ENCODE measurements at regions not wholly inside any gene's neighbourhood (a gene's known extent, or its start where the extent isn't known, plus 50 kb on each side); places are given as distances from the start of the nearest gene placed in this dataset.

DNA sequence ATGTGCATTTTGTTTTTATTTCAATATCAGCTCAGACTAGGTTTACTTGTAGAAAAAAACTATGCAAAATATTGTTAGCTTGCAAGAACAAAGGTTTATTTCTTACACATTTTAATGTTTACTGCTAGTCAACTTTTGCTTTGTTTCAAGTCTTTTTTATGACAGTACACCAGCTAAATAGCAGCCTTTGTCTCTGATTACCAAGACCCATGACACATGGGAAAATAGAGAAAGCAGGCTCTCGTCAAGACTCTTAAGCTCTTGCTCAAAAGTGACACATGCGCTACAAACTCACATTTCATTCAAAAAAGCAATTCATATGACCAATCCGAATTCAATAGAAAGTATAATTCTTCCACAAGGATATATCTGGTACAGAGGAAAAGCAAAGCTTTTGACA, 642.3 kb upstream of the SLITRK1 start:
- DNase-seq, result no peak

DNA sequence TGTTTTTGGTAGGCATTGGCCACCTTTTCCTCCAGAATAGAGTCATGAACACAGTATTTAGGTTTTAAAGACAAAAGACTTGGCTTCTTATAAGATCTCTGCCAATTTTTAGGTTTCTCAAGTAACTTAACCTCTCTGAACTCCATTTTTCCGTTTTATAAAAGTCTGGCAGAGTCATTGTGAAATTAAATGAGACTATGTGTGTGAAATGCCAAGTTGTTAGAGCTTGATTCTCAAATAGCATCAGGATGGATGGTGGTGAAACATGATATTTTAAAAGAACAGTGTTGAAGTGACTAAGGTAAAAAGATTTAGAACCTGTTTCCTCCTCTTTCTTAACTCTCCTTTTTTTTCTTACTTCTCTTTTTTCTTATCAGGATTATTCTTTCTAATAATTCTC, 617.7 kb upstream of the SLITRK1 start:
- DNase-seq, result no peak

DNA sequence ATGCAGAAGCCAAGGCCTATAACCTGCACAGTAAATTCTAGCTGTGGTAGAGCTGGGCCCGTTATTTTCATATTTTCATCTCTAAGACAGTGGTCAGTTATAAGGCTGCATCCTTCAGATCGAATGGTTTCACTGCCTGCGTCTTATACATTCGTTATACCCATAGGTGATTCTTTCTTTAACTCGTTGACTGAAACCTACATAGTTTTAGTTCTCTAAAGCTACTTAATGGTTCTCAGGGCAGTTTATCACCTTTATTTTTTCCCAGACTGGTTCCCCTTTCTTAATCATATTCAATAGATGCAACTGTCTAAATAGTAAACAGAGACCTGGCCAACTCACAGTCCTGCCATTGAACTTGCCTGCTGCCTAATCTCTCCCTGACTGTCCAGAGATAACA, 615.3 kb upstream of the SLITRK1 start:
- no peak for DNase-seq

DNA sequence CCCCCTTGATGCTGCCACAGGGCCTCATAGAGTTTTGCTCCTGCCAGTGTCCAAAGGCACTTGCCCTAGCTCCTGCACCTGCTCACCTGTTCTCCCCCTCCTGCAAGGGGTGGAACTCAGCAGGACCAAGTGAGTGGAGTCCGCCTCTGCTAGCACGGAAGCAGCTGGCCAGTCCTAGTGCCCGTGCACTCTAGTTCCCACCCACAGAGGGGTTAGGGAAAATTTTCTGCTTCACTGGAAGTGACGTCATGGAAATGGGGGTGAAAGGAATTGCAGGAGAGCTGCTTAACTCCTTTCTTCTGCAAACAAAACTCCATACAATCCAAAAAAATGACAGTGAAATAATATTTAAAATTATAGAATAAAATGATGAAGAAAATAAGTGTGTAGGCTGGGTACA, 609.7 kb upstream of the SLITRK1 start:
- DNase-seq, result no peak

GRCh38 chr13:84487752-84488151, 605.5 kb upstream of the SLITRK1 start:
- no peak for DNase-seq

DNA sequence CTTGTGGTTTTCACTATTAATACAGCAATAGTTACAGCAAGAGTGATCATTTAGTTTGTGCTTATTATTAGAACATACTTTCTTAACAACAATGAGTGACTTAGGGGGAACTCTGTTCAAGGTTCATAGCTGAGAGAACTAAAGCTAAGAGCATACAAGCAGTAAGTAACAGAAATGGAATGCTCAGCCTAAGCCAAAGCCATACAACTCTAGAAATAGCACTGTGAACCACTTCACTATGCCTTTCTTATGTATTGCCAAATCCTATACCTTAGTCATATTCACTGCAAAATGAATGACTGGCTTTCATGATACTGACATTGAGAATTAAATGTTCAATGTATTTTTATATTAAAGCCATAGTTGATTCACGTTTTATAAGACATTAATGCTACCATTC, 599.7 kb upstream of the SLITRK1 start:
- DNase-seq, result no peak

GRCh38 chr13:84479656-84480055, 597.4 kb upstream of the SLITRK1 start:
- DNase-seq, result no peak

DNA sequence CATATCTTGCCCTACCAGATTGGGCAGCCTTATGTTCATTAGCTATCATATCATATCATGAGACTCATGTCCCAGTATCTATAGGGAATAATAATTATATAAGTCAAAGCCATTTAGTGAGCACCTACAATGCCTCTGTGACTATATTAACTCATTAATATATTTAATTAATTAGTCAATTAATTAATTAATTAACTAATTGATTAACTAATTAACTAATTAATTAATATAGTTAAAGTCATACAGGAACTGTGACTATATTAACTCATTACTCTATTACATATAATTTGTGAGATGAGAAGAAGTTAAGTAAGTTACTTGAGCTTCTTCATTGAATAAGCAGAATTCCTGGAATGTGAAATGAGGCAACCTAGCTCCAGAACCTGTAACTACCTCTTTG, 588.3 kb upstream of the SLITRK1 start:
- no peak for DNase-seq

GRCh38 chr13:84466461-84466860, 584.2 kb upstream of the SLITRK1 start:
- DNase-seq, result no peak

GRCh38 chr13:84460989-84461388, 578.7 kb upstream of the SLITRK1 start:
- DNase-seq, result no peak

DNA sequence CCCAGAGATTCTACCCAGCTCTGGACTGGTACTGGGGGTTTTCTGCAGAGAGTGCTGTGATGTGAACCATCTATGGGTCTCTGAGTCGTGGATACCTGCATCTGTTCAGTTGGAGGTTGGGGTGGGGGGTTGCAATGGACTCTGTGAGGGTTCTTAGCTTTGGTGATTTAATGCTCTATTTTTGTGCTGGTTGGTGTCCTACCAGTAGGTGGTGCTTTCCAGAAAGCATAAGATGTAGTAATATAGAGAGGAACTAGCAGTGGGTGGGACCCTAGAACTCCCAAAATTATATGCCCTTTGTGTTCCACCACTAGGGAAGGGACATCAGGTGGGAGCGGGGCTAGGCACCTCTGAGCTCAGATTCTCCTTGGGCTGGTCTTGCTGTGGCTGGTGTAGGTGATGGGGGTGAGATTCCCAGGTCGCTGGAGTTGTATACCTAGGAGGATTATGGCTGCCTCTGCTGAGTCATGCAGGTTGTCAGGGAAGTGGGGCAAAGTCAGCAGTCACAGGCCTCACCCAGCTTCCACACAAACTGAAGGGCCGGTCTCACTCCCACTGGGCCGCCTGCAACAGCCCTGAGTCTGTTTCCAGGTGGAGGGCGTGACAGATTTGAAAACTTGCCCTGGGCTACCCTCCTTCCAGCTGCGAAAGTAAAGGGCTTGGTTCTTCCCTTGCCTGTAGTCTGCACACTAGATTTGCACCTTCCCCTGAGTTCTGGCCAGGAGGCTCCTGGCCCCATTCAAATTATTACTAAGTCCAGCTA, 573.0 kb upstream of the SLITRK1 start:
- no peak for DNase-seq

DNA sequence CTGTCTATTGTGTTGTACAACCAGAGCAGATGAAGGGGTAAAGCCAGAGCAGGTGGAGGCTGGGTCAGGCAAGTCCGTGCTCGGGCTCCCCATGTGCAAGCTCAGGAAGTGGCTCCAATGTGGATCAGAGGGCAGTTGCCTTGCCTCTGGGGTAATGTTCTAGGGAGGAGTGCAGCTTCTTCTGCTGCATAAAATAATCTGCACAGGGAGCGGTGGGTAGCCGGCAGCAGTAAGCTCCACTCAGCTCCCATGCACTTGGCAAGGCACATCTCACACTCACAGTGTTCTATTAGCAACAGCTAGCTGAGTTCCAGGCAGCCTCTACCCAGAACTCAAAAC, 565.3 kb upstream of the SLITRK1 start:
- no peak for DNase-seq

GRCh38 chr13:84446972-84447639, 564.8 kb upstream of the SLITRK1 start:
- DNase-seq, result no peak

DNA sequence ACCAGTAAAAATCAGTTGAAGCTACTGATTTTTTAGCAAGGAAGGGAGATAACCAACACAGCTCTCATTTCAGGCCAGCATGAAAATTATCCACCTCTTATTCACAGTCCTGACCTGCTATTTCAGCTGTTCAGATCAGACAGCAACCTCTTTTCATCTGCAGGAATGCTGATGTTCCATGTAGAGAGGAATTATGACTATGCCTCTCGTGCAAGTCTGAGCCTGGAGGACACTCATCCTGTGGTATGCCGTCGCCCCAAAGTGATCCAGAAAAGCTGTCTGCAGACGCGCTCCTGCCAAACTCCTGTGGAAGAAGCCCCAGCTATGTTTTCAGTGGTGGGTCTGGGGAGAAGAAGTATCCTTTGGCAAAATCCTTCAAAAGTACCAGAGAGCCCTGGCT, 563.5 kb upstream of the SLITRK1 start:
- no peak for DNase-seq

DNA sequence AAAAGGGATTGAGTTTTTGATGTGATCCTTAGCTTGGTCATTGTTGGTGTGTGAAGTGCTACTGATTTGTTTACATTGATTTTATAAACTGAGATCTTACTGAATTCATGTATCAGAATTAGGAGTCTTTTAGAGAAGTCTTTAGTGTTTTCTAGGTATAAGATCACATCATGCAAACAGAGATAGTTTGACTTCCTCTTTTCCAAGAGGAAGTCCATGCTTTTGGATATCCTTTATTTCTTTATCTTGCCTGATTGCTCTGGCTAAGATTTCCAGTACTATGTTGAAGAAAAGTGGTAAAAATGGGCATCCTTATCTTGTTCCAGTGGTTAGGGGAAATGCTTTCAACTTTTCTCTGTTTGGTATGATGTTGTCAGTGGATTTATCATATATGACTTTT, 561.2 kb upstream of the SLITRK1 start:
- DNase-seq, result no peak

DNA sequence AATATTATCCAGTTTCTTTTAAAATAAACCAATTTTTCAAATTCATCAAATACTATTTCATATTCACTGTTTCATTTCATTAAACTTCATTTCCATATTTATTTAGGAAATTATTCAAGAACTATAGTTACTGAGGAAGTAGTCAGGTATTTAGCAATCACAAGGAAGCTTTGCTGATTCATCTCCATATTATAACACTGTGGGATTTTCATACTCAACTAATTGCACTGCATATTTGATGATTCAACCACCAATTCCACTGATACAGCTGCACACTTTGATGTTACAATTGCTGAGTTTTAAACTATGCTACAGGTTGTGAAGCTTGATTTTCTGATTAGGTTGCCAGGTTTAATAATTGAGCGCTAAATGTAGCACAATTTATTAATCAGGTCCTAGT, 556.8 kb upstream of the SLITRK1 start:
- DNase-seq, result no peak

DNA sequence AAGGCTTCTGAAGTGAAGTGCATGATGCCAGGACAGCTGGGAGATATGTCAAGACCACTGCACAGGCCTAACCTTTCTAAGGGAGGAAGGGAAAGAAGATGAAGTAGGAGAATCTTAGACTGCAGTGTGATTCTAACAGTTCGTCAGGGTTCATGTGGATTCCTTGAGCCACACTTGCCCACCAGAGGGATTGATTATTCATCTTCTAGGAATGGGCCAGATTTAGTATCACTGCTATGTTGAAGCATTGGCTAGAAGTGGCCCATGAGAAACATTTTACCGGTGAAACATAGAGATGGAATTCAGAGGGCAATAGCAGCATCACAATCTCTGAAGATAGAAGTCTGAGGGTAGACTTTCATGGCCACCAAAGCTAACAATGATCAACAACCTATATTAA, 550.8 kb upstream of the SLITRK1 start:
- DNase-seq, result no peak

DNA sequence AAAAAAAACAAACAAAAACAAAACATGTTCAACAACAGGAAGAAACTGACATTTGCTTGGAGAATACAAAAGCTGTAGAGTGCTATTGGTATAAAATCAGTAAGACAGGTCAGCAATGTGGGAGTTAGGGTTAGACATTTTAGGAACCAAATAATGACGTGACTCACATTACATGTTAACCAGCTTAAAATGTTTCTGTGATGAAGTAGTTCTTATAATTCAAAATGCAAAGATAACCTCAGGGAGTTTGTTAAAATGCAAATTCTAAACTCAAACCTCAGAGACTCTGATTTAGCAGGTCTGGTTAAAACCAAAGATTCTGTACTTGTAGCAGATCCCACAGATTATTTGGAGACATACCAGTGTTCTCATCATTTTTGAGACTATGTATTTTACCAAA, 549.4 kb upstream of the SLITRK1 start:
- DNase-seq, result no peak

- no peak for DNase-seq
These were observed 548.2 kb upstream of the SLITRK1 start for GRCh38 chr13:84430446-84430845.

DNA sequence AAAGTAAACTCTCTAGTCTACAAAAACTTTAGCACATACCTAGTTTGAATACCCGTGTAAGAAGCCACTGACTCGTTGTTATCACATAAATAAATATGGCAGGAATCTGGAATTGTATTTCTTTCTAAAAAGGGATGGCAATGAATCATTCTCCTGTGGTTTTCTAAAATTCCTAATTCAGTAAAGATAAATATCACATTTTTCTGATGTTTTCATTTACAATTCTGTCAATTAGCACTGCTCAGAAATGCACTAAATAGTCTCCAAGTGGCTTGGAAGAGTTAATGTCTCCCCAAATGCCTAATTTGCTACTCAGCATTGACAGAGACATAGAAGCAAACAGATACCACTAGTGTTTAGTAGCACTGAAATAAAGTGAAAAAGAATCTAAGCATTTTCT, 547.7 kb upstream of the SLITRK1 start:
- DNase-seq, result no peak

DNA sequence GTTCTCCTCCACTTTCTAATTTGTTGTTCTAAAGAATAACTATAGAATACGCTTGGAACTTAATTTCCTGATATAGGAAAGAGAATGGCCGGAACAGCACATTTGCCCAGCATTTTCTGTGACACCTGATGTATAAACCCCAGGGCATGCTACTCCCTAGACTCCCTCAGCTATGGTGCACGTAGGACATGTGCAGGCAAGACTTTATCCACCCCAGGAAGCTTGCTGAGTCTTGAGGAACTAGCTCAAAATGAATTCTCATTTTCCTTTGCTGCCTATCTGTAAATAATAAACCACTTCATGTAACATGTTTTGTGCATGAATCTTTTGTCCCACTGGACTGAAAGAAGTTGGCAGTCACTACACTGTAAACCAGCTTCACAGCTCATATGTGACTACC, 535.8 kb upstream of the SLITRK1 start:
- DNase-seq, result no peak

DNA sequence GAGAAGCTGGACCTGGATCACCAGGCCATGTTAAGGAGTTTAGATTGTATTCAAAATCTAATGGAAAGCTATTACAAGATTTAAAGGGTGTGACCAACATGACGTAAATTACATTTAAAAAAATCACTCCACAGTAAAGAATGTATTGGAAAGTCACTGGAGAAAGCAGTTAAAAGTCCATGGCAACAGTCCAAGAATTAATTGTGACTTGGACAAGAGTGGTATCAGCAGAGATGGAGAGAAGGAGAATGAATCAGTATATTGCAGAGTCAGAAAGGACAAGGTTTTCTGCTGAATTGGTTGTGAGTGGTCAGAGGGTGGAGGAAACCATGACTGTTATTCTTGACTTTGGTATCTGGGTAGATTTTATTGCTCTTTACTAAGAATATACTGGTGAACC, 535.1 kb upstream of the SLITRK1 start:
- DNase-seq, result no peak

DNA sequence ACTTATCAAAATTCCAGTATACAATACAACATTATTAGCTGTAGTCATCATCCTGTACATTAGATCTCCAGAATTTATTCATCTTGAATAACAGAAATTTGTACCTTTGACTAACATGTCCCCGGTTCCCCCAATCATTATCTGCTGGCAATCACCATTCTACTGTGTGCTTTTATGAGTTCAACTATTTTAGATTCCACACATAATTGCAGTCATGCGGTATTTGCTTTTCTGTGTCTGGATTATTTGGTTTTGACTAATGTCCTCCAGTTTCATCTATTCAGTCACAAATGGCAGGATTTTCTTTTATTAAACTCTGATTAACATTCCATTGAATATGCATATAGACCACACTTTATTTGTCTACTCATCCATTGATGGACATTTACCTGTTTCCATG, 530.7 kb upstream of the SLITRK1 start:
- DNase-seq, result no peak

DNA sequence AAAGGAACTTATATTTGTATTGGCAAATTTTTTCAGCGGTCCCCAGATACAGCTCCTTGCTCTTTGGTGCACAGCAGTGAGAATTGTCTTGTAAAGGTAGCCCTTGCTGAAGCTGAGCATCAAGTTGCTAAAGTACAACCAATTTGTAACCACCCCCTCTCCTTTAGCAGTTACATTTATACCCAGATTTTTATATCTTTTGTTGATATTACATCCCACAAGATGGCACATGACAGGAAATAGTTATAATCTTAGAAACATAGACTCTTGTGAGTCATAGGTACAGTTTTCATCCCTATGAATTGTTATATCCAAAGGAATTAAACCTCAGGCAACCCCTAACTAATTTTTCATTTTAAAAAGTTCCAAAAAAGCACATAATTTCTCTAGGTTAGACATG, 523.0 kb upstream of the SLITRK1 start:
- no peak for DNase-seq

GRCh38 chr13:84400706-84401105, 518.4 kb upstream of the SLITRK1 start:
- DNase-seq, result no peak
